ENCODE measurements at regions not wholly inside any gene's neighbourhood (a gene's known extent, or its start where the extent isn't known, plus 50 kb on each side); places are given as distances from the start of the nearest gene placed in this dataset.

DNA sequence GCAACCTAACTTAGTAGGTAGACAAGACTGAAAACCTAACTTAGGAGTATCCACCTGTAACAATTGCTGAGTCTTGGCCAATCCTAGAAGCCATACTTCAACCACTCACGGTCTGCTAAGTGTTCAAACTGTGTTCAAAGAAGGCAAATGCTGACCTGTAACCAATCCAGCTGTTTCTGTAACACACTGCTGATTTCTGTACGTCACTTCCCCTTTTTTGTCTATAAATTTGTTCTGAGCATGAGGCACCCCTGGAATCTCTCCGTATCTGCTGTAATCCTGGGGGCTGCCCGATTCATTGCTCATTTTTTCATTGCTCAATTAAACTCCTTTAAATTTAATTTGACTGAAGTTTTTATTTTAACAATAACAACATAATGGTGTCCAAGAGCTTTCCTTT, 451.4 kb upstream of the ATP10A start:
- Histone ChIP-seq H3K4me2 (ENCODE audit: low read length) (no peak overlapping the region), H3K79me2 (ENCODE audit: control insufficient read depth, insufficient read depth, low read length, poor library complexity) (no peaks in the 10 kb centered on the region), H3K4me1 (ENCODE audit: control insufficient read depth in 1 of 2, insufficient read depth in 2 of 2, low read length in 2 of 2) (no peaks in the 10 kb centered on the region), H3K14ac (ENCODE audit: low read length) (no peak overlapping the region), H4K8ac (ENCODE audit: low read depth, low read length) (no peak overlapping the region), H2BK120ac (ENCODE audit: insufficient read depth, low read length, poor library complexity) (no peak overlapping the region), H3K27ac (ENCODE audit: low read depth, low read length) (no peak overlapping the region), H2AK5ac (ENCODE audit: low read length) (no peak overlapping the region), H3K23ac (ENCODE audit: low read length) (no peak overlapping the region), H3K79me1 (ENCODE audit: low read length) (no peaks in the 10 kb centered on the region), H4K91ac (ENCODE audit: low read depth, low read length) (no peak overlapping the region), H3K9me3 (ENCODE audit: insufficient read depth, low read depth, low read length) (peaks cover 2% of the 10 kb centered on the region), H3K4me3 (ENCODE audit: low read depth, low read length) (no peak overlapping the region), H2BK5ac (ENCODE audit: low read depth, low read length, poor library complexity) (no peak overlapping the region), H4K12ac (ENCODE audit: low read depth, low read length) (no peak overlapping the region), H2BK12ac (ENCODE audit: low read length) (no peak overlapping the region), H3K9ac (ENCODE audit: low read length) (no peak overlapping the region), H3K27me3 (ENCODE audit: insufficient read depth, low read length) (no peaks in the 10 kb centered on the region), H3K4ac (ENCODE audit: low read depth, low read length) (no peak overlapping the region), H3K18ac (ENCODE audit: low read length) (no peak overlapping the region), H2AFZ (ENCODE audit: insufficient read depth, low read length, poor library complexity) (no peak overlapping the region), H3K36me3 (ENCODE audit: control insufficient read depth in 1 of 2, insufficient read depth in 2 of 2, low read length in 2 of 2) (no peaks in the 10 kb centered on the region)
- no CpG with 5 or more reads among the region's 4 CpGs for WGBS (ENCODE audit: extremely low coverage, insufficient coverage, insufficient read length)
- no peak for DNase-seq

DNA sequence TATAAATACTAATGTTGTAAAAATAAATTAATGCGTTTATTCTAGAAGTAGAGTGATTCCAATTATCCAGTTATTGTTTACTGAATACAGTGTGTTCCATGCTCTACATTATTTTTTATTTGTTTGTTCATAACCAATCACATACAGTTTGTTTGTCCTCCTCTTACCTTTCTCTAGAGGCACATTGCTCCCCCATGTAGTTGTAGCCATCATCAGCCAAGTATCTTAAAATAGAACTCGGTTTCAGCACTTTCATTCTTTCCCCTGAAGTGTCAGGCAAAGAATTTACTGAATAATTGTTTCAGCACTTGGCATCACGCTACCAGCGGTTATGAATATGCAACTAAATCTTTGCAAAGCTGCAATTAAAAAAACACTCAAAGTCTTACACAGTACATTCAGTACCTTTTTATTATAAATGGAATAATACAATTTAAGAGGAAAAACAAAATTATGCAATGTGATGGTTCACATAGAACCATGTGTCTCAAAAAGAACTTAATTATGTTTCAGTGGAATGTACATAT, 448.6 kb upstream of the ATP10A start:
- H2BK12ac ChIP-seq (ENCODE audit: low read length) = no peak overlapping the region
- H4K8ac ChIP-seq (ENCODE audit: low read depth, low read length) = no peak overlapping the region
- H4K91ac ChIP-seq (ENCODE audit: low read depth, low read length) = no peak overlapping the region
- no peak overlapping the region for H2BK5ac ChIP-seq (ENCODE audit: low read depth, low read length, poor library complexity)
- no peak overlapping the region for H2BK120ac ChIP-seq (ENCODE audit: insufficient read depth, low read length, poor library complexity)
- H3K4me3 ChIP-seq (ENCODE audit: low read depth, low read length) = no peak overlapping the region
- no peak overlapping the region for H3K18ac ChIP-seq (ENCODE audit: low read length)
- H3K4me2 ChIP-seq (ENCODE audit: low read length) = no peak overlapping the region
- H3K27ac ChIP-seq (ENCODE audit: low read depth, low read length) = no peak overlapping the region
- H2AK5ac ChIP-seq (ENCODE audit: low read length) = no peak overlapping the region
- no peak overlapping the region for H3K14ac ChIP-seq (ENCODE audit: low read length)
- no peak overlapping the region for H4K12ac ChIP-seq (ENCODE audit: low read depth, low read length)
- H3K4me1 ChIP-seq (ENCODE audit: control insufficient read depth in 1 of 2, insufficient read depth in 2 of 2, low read length in 2 of 2) = no peaks in the 10 kb centered on the region
- no peak overlapping the region for H3K9ac ChIP-seq (ENCODE audit: low read length)
- H3K4ac ChIP-seq (ENCODE audit: low read depth, low read length) = no peak overlapping the region
- H3K27me3 ChIP-seq (ENCODE audit: insufficient read depth, low read length) = no peaks in the 10 kb centered on the region
- no peaks in the 10 kb centered on the region for H3K79me1 ChIP-seq (ENCODE audit: low read length)
- no peak overlapping the region for H2AFZ ChIP-seq (ENCODE audit: insufficient read depth, low read length, poor library complexity)
- no CpG with 5 or more reads among the region's 4 CpGs for WGBS (ENCODE audit: extremely low coverage, insufficient coverage, insufficient read length)
- H3K36me3 ChIP-seq (ENCODE audit: control insufficient read depth in 1 of 2, insufficient read depth in 2 of 2, low read length in 2 of 2) = no peaks in the 10 kb centered on the region
- no peak overlapping the region for H3K23ac ChIP-seq (ENCODE audit: low read length)
- no peaks in the 10 kb centered on the region for H3K79me2 ChIP-seq (ENCODE audit: control insufficient read depth, insufficient read depth, low read length, poor library complexity)
- no peak for DNase-seq
- H3K9me3 ChIP-seq (ENCODE audit: insufficient read depth, low read depth, low read length) = no peaks in the 10 kb centered on the region

DNA sequence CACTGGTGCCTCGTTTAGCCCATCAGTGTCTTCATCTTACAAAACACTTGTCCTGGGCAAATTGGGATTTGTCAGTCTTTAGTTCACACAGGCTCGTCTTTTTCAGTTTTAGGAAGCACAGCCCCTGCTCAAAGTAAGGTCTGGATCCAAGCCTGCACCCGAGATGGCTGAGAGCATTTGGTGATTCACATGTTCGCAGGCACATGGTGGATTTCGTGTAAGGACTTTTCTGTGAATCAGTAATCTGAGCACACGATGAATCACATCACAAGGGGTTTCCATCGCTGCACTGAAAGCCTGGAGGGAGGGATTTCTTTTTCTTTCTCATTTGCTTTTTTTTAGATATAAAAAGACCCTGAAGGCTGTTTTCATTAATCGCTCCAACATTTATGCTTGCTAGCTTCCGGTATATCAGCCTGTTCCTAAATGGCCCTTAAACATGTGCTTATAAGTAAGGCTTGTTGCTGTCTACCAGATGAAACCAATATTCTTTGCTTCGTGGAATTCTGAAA, 435.6 kb upstream of the ATP10A start:
- H2BK12ac ChIP-seq (ENCODE audit: low read length) = no peak overlapping the region
- no peak overlapping the region for H2BK5ac ChIP-seq (ENCODE audit: low read depth, low read length, poor library complexity)
- no peak overlapping the region for H3K9ac ChIP-seq (ENCODE audit: low read length)
- H3K18ac ChIP-seq (ENCODE audit: low read length) = no peak overlapping the region
- no peaks in the 10 kb centered on the region for H3K79me1 ChIP-seq (ENCODE audit: low read length)
- no peaks in the 10 kb centered on the region for H3K79me2 ChIP-seq (ENCODE audit: control insufficient read depth, insufficient read depth, low read length, poor library complexity)
- H3K4me3 ChIP-seq (ENCODE audit: low read depth, low read length) = no peak overlapping the region
- H3K9me3 ChIP-seq (ENCODE audit: insufficient read depth, low read depth, low read length) = peaks cover 2% of the 10 kb centered on the region
- no peak overlapping the region for H2AFZ ChIP-seq (ENCODE audit: insufficient read depth, low read length, poor library complexity)
- H2BK120ac ChIP-seq (ENCODE audit: insufficient read depth, low read length, poor library complexity) = no peak overlapping the region
- no peak overlapping the region for H2AK5ac ChIP-seq (ENCODE audit: low read length)
- no CpG with 5 or more reads among the region's 10 CpGs for WGBS (ENCODE audit: extremely low coverage, insufficient coverage, insufficient read length)
- H3K27me3 ChIP-seq (ENCODE audit: insufficient read depth, low read length) = no peaks in the 10 kb centered on the region
- no peak for DNase-seq
- H4K91ac ChIP-seq (ENCODE audit: low read depth, low read length) = no peak overlapping the region
- H3K4me2 ChIP-seq (ENCODE audit: low read length) = no peak overlapping the region
- H3K27ac ChIP-seq (ENCODE audit: low read depth, low read length) = no peak overlapping the region
- H4K12ac ChIP-seq (ENCODE audit: low read depth, low read length) = no peak overlapping the region
- H3K36me3 ChIP-seq (ENCODE audit: control insufficient read depth in 1 of 2, insufficient read depth in 2 of 2, low read length in 2 of 2) = no peaks in the 10 kb centered on the region
- no peak overlapping the region for H4K8ac ChIP-seq (ENCODE audit: low read depth, low read length)
- H3K4ac ChIP-seq (ENCODE audit: low read depth, low read length) = no peak overlapping the region
- H3K4me1 ChIP-seq (ENCODE audit: control insufficient read depth in 1 of 2, insufficient read depth in 2 of 2, low read length in 2 of 2) = peaks cover 3 to 10% of the 10 kb centered on the region in 2 experiments
- H3K14ac ChIP-seq (ENCODE audit: low read length) = no peak overlapping the region
- H3K23ac ChIP-seq (ENCODE audit: low read length) = no peak overlapping the region

DNA sequence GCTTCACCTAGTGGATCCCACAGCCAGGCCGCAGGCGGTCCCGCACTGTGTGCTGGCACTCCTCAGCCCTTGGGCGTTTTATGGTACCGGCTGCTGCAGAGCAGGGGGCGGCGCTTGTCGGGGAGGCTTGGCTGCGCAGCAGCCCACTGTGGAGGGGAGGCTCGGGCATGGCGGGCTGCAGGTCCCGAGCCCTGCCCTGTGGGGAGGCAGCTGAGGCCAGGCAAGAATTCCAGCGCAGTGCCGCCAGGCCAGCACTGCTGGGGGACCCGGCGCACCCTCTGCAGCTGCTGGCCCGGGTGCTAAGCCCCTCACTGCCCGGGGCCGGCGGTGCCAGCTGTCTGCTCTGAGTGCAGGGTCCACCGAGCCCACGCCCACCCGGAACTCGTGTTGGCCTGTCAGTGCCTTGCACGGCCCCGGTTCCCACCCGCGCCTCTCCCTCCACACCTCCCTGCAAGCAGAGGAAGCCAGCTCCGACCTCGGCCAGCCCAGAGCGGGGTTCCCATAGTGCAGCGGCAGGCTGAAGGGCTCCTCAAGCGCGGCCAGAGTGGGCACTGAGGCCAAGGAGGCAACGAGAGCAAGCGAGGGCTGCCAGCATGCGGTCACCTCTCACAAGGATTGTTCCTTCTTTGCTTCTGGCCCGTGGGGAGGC, 435.0 kb upstream of the ATP10A start:
- Histone ChIP-seq H3K27ac (ENCODE audit: low read depth, low read length) (no peak overlapping the region), H3K18ac (ENCODE audit: low read length) (no peak overlapping the region), H4K91ac (ENCODE audit: low read depth, low read length) (no peak overlapping the region), H3K9me3 (ENCODE audit: insufficient read depth, low read depth, low read length) (peaks cover 2% of the 10 kb centered on the region), H3K4me3 (ENCODE audit: low read depth, low read length) (no peak overlapping the region), H2BK5ac (ENCODE audit: low read depth, low read length, poor library complexity) (no peak overlapping the region), H3K4ac (ENCODE audit: low read depth, low read length) (no peak overlapping the region), H3K9ac (ENCODE audit: low read length) (no peak overlapping the region), H2AK5ac (ENCODE audit: low read length) (no peak overlapping the region), H2BK12ac (ENCODE audit: low read length) (no peak overlapping the region), H3K14ac (ENCODE audit: low read length) (no peak overlapping the region), H4K8ac (ENCODE audit: low read depth, low read length) (no peak overlapping the region), H3K79me1 (ENCODE audit: low read length) (no peaks in the 10 kb centered on the region), H3K27me3 (ENCODE audit: insufficient read depth, low read length) (no peaks in the 10 kb centered on the region), H3K36me3 (ENCODE audit: control insufficient read depth in 1 of 2, insufficient read depth in 2 of 2, low read length in 2 of 2) (no peaks in the 10 kb centered on the region), H2AFZ (ENCODE audit: insufficient read depth, low read length, poor library complexity) (no peak overlapping the region), H4K12ac (ENCODE audit: low read depth, low read length) (no peak overlapping the region), H3K4me1 (ENCODE audit: control insufficient read depth in 1 of 2, insufficient read depth in 2 of 2, low read length in 2 of 2) (peaks cover 3 to 10% of the 10 kb centered on the region in 2 experiments), H3K79me2 (ENCODE audit: control insufficient read depth, insufficient read depth, low read length, poor library complexity) (no peaks in the 10 kb centered on the region), H3K23ac (ENCODE audit: low read length) (no peak overlapping the region), H2BK120ac (ENCODE audit: insufficient read depth, low read length, poor library complexity) (no peak overlapping the region), H3K4me2 (ENCODE audit: low read length) (no peak overlapping the region)
- no peak for DNase-seq
- no CpG with 5 or more reads among the region's 38 CpGs for WGBS (ENCODE audit: extremely low coverage, insufficient coverage, insufficient read length)

Measured in trophoblast cell (in vitro differentiated cells and primary cell).